IPS DF 4.7 (cell line): ENCODE measurements at regions not wholly inside any gene's neighbourhood (a gene's known extent, or its start where the extent isn't known, plus 50 kb on each side); places are given as distances from the start of the nearest gene placed in this dataset.

Experiments used
- DNase-seq: peaks from one replicate; pipeline ENCODE4 v3.0.0-alpha.2; 2013; ENCODE audit warnings: low spot score; ENCODE audit errors: extremely low read depth

DNA sequence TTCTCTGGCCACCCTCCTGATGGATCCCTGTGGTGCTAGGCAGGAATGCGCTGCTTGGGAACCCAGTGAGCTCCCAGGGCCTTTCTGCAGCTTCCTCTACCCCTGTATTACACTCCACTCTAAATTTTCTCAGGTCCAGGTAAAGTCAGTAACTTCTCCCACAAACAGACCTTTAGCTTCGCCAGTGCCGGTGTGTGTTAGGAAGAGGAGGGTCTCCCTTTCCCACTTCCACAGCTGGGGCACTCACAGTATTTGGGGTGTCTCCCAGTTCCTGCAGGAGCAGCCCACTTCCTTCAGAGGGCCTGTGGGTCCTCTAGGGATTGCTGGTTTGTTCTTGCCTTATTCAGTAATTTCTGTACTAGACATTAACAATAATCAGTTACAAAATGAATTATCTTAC, 193.5 kb upstream of the PCDH17 start:
- no peak for DNase-seq

DNA sequence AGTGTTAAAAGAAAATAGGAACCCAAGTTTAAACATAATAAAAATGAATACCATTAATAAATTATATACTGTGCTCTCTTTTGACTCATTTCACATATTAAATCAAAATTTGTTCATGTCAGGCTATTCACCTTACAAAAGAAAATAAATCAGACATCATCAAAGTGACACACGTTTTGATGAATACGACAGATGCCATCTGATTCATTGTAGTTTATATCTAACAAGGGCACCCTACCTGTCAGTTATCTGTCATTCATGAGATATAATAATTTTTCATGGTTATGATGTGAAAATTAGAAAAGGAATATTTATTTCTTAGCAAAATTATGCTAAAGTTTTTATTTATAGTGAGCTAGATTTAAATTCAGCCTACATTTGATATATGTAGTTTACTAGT, 188.1 kb upstream of the PCDH17 start:
- DNase-seq: no peak

DNA sequence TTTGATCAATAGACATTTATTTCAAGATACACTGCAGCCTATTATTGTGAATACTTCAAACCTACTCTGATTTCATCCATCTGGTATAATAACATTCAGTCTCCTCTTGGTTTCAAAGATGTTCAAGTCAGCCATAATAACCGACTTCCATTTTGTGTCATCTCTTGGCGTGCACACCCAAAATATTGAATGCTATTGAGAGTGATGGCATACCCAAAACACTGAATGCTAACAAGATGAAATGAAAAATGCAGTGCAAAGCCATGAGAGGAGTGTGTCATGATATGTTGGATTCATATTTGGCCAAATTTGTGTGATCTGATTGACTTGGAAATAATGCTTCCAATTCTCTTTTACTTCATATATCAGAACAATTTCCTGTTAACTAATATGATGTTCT, 181.2 kb upstream of the PCDH17 start:
- DNase-seq: no peak

DNA sequence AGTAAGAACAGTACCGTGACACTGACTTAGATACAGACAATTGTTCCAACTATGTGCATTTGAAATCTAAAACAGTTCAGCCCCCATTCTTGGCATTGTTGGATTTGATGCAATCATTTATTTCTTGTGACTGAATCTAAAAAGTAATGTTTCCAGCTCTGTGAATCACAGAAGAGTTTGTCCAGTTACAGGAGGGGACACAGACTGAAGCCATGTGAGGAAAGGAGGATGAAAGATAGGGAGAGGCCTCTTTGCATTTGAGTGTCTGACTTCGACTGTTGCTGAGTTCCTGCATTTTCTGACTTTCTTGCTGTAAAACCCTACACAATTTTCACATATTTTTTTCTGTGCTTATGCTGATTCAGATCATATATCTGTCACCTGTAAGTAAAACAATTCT, 179.3 kb upstream of the PCDH17 start:
- DNase-seq: no peak

DNA sequence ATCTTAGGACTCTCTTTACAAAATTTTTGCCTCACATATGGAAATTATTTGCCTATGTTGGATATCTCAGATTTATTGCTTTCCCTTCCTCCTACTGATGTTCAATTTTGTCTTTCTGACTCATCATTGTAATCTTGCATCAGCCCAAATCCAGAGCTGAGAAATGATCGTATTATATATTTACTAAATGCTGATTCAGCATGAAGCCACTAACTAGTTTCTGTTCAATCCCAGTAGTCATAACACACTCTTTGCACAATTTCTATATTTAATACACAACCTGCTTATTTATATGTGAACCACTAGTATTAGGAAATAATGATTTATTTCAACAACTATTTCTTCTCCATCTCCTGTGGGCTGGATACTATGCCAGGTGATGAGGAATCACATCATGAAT, 161.1 kb upstream of the PCDH17 start:
- DNase-seq: no peak

DNA sequence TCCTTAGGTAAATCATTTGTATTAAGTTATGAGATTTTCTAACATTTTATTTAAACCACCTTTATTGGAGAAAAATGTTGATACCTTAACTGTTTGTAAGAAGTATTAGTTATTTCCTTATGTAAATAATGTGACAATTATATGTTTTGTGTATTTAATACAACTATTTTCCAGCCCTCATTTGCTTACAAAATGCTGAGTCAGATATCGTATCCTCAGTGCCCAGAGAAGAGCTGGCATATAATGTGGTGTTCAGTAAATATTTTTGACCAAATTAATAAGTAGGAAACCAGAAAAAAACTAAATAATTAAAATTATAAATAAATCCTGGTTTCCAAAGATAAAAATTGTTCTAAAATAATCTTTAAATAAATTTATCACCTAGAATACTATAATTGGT, 140.2 kb upstream of the PCDH17 start:
- no peak for DNase-seq

DNA sequence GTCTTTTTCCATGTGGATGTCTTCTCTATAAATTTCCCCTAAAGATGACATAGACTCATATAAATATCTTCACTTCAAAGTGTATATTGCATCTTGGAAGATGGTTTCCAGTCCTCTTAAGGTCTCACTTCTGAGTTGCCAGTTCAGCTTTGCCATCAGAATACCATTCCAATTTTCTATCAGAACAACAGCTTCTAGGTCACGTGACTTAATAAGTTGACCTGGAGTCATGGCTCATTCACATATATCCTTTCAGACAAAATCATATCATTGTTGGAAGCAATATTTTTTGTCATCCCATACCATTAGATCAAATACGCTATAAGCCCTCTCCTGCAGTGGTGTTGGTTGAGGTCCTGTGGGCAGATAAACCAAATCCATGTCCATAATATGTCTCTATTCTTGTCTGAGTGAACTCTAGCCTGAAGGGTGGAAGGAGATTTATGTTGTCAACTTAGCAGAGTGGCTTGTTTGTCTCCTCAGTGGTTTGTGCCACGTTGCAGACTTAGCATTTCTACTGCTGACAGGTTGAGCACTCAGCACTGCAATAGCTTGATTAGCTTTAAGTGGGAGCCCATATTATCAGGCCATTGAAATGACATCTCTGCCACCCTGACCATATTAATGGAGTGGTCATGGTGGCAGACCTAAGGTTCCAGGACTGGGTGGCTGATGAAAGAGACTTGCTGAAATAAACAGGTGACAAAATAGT, 123.6 kb upstream of the PCDH17 start:
- no peak for DNase-seq

DNA sequence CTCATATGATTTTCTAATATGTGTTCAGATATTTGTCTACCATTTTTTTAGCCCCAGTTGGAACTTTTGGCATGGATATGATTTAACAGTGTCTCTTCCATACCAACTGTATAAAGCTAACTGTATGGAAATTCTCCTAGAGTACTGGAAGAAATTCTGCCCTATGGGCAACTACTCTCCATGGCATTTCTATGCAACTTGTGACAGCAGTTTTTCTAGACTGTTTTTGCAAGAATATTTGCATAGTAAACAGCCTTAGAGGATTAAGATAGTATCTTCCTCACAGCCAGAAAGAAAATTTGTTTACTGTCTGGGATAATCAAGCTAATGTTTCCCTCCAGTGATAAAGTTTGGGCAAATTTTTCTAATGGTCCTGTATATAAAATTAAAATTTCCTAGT, 119.9 kb upstream of the PCDH17 start:
- DNase-seq: no peak

DNA sequence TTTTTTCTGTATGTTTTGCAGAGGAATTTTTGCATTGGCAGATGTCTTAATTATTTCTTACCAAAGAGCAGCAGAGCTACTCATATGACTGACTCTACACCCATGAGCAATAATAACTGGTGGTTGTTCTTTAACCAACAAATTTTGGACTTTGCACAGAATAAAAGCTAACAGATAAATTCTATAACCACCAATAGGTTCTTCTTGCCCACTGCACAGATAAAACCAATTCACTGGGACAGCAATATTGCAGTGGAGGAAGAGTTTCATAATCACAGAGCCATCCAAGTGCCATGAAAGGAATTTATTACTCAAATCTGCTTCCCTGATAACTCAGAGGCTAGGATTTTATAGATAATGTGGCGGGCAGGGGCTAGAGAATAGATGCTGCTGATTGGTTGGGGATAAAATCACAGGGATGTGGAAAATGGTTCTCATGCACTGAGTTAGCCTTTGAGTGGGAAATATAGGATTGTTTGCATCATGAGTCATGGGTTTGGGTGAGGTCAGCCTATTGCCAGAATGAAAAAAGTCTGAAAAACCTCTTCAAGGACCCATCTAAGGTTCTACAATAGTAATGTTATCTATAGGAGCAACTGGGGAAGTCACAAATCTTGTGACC, 104.3 kb upstream of the PCDH17 start:
- DNase-seq: no peak

DNA sequence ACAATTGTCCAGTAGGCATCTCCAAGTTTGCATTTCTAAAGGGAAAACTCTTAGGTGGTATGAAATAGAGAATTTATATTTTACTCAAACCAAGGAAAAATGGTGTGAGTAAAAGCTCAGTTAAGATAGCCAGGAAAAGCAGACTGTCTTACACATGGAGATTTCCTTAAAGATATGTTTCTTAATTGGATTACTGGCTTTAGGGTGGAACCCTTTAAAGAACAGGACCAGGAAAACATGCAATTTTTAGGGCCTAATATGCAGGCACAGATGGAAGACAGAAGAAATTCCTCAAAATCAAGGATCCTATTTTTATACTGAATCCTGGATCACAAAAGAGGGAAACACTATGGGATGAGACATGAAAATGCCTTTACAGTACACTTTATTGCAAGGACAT, 100.3 kb upstream of the PCDH17 start:
- DNase-seq: no peak

DNA sequence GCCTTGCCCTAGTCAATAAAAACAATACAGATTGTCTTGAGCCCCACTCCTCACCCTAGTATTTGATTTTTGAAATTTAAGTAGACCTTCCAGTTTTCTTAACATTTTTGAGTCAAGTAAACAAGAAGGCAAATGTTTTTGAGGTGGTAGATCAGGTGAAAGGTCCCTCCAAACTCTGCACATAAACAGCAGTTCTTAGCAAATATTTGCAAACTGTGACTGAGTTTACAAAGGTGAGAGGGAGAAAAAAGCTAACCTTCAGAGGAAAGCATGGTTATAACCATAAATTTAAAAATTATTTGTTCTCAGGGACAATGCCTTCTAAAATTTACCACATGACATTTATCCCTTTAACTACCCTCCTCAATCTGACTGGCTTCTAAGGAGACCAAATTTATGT, 84.6 kb upstream of the PCDH17 start:
- DNase-seq: no peak

DNA sequence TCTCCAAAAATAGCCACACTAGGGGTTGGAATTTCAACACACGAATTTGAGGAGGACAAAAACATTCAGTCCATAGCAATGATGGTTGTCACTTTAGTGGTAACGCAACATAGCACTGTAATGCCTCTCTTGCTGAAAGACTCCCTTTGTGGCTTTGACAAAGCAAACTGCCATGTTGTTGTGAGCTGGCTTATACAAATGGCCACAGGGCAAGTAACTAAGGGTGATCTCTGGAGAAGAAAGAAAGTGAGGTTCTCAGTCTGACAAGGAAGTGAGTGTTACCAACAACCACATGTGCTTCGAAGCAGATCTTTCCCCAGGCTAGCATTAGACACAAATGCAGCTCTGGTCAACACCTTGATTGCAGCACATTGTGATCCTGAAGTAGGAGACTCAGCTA, 79.1 kb upstream of the PCDH17 start:
- no peak for DNase-seq

DNA sequence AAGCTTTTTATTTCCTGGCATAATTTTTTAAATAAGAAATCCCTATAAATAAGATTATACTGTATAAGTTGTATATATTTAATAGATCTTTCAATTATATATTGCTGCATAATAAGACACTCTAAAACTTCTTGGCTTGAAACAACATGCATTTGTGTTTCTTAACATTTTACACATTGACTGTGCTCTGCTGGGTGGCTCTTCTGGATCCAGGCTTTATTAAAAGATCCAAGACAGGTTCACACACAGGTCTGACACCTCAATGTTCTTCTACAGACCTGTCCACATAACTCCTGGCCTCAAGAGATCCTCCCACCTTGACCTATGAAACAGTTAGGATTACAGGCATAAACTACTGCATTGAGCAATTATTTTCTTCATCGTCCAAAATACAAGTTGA, 77.6 kb upstream of the PCDH17 start:
- DNase-seq: no peak

DNA sequence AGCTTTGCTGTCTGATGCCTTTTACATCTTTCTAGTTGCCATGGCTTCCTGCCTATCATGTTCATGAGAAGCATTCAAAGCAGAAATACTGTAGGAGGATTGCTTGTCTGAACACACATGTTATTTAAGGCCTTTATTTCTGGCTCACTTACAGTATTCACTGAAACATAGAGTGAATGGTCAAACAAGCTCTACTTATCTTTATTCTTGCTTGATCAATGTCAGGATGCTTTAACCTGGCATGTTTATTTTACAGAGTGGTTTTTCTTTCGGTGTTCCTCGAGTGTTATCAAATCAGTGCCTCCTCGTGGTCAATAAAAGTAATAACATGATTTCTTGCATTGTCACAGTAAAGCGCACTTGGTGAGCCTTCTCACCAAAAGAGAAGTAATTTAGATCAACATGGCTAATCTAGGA, 73.5 kb upstream of the PCDH17 start:
- DNase-seq: no peak

DNA sequence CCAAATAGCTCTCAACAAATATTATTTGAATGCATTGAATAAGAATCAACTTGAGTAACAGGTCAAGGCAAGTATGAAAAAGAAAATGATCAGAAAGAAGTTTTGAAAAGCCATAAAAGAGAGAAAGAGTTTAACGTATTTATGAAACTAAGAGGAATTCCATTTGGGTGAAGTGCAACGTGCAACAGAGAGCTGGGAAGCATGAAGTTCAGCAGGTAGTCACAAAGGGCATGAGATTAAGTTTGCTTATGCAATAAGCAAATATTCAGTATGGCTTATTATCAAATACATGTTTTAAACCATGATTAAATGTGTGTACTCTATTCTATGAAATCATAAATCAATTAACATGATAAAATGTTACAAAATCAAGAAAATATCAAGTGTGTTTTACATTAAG, 62.7 kb upstream of the PCDH17 start:
- DNase-seq: no peak

DNA sequence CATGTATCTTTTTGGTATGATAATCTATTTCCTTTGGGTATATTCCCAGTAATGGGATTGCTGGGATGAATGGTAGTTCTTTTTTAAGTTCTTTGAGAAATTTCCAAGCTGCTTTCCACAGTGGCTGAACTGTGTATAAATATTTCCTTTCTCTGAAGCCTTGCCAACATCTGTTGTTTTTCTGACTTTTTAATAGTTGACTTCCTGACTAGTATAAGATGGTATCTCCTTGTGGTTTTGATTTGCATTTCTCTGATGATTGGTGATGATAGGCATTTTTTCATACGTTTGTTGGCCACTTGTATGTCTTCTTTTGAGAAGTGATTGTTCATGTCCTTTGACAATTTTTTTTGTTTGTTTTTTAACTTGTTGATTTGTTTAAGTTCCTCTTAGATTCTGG, 61.6 kb upstream of the PCDH17 start:
- DNase-seq: no peak
